ENCODE measurements at regions not wholly inside any gene's neighbourhood (a gene's known extent, or its start where the extent isn't known, plus 50 kb on each side); places are given as distances from the start of the nearest gene placed in this dataset.

DNA sequence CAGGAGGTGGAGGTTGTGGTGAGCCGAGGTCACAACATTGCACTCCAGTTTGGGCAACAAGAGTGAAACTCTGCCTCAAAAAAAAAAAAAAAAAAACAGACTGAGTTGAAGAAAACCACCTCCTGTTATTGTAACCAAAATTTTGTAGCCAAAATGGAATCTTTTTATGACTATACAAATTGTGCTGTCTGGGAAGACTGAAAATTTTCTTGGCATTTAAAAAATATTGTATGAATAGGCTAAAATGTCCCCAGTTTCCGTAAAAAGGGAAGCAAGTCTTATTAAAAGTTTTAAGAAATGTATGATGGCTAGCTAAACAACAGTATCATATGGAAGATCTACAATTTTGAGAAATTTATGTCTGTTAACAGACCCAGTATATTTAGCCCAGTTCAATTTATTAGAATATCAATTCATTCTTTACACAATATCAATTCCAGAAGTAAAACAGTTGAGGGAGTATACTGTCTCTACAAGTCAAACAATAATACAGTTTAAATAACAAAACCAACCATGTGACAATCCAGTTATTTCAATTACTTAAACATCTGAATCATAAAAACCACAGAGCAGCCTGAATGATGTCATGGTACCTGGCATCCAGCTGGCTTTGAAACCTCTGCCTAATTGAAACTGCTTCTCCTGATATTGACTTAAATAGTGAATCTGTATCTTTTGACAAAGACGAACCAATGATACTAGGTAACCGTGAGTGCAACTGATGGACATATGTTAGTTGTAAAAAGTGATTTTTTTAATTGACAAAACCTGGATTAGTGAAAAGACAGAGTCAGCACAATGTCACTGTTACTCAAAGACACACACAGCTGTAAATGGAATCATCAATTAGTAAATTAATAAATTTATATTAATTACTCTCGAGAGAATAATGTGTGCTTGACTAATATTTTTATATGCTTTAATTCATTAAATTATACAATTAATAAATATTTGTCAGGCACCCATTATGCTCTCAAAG lies 166.6 kb upstream of the MARCKS start:
- peak; percentile 25 for DNase-seq (ENCODE audit: low spot score)
- no peak for TF ChIP-seq CTCF (IDR thresholded peaks at IDR 0.05; ENCODE audit: extremely low read depth, missing control alignments)

- no peak for TF ChIP-seq CTCF (IDR thresholded peaks at IDR 0.05; ENCODE audit: extremely low read depth, missing control alignments)
- no peak for DNase-seq (ENCODE audit: low spot score)
Observed at GRCh38 chr6:113691260-113691656, 165.9 kb upstream of the MARCKS start.

GRCh38 chr6:113693851-113694250 lies 163.3 kb upstream of the MARCKS start:
- no peak for DNase-seq (ENCODE audit: low spot score)
- TF ChIP-seq CTCF (IDR thresholded peaks at IDR 0.05; ENCODE audit: extremely low read depth, missing control alignments): no peak

GRCh38 chr6:113694278-113695077 lies 162.7 kb upstream of the MARCKS start:
- no peak for DNase-seq (ENCODE audit: low spot score)

GRCh38 chr6:113695516-113695915 lies 161.6 kb upstream of the MARCKS start:
- no peak for TF ChIP-seq CTCF (IDR thresholded peaks at IDR 0.05; ENCODE audit: extremely low read depth, missing control alignments)
- no peak for DNase-seq (ENCODE audit: low spot score)

More at GRCh38 chr6:113694278-113695077, 162.7 kb upstream of the MARCKS start:
- TF ChIP-seq CTCF (IDR thresholded peaks at IDR 0.05; ENCODE audit: extremely low read depth, missing control alignments): no peak

- no peak for TF ChIP-seq CTCF (IDR thresholded peaks at IDR 0.05; ENCODE audit: extremely low read depth, missing control alignments)
- DNase-seq (ENCODE audit: low spot score): no peak
Observed at GRCh38 chr6:113696960-113697359, 160.2 kb upstream of the MARCKS start.

Measured in GM20000 (cell line).